ENCODE measurements at regions not wholly inside any gene's neighbourhood (a gene's known extent, or its start where the extent isn't known, plus 50 kb on each side); places are given as distances from the start of the nearest gene placed in this dataset.

- TF ChIP-seq, protein P1, sequence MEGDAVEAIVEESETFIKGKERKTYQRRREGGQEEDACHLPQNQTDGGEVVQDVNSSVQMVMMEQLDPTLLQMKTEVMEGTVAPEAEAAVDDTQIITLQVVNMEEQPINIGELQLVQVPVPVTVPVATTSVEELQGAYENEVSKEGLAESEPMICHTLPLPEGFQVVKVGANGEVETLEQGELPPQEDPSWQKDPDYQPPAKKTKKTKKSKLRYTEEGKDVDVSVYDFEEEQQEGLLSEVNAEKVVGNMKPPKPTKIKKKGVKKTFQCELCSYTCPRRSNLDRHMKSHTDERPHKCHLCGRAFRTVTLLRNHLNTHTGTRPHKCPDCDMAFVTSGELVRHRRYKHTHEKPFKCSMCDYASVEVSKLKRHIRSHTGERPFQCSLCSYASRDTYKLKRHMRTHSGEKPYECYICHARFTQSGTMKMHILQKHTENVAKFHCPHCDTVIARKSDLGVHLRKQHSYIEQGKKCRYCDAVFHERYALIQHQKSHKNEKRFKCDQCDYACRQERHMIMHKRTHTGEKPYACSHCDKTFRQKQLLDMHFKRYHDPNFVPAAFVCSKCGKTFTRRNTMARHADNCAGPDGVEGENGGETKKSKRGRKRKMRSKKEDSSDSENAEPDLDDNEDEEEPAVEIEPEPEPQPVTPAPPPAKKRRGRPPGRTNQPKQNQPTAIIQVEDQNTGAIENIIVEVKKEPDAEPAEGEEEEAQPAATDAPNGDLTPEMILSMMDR (conservative IDR thresholded peaks at IDR 0.05; ENCODE audit: low read depth, low read length) = no peak
- TF ChIP-seq EZH2 (IDR thresholded peaks at IDR 0.05; ENCODE audit: low read length, unreplicated experiment) = no peak
- no peak for TF ChIP-seq EZH2phosphoT487 (IDR thresholded peaks at IDR 0.05; ENCODE audit: borderline replicate concordance, low read length)
Observed at GRCh38 chr10:78764436-78764835, 304.3 kb upstream of the ZMIZ1 start.

All from PC-3 (cell line).